SK-N-SH (cell line): ENCODE measurements at regions not wholly inside any gene's neighbourhood (a gene's known extent, or its start where the extent isn't known, plus 50 kb on each side); places are given as distances from the start of the nearest gene placed in this dataset.

Experiments used
- CTCF ChIP-seq: fragments of 200-600 bp; sonication (generic); IDR thresholded peaks from 2 replicates; pipeline ENCODE4 v1.6.1; 2017; ENCODE audit warnings: antibody characterized with exemption, mild to moderate bottlenecking, moderate library complexity
- ELF1 ChIP-seq: IDR thresholded peaks from 2 replicates; pipeline ENCODE4 v1.4.0; 2012
- MXI1 ChIP-seq: IDR thresholded peaks from 2 replicates; pipeline ENCODE4 v1.6.1; 2012; ENCODE audit warnings: mild to moderate bottlenecking, low read depth, low read length, improper control_type of control experiment

- TF ChIP-seq CTCF, result no peak
- no peak for TF ChIP-seq ELF1
- no peak for TF ChIP-seq MXI1
Measured at GRCh38 chr5:142511358-142511757, 174.5 kb downstream of the FGF1 start.
